ENCODE measurements at regions not wholly inside any gene's neighbourhood (a gene's known extent, or its start where the extent isn't known, plus 50 kb on each side); places are given as distances from the start of the nearest gene placed in this dataset.

DNA sequence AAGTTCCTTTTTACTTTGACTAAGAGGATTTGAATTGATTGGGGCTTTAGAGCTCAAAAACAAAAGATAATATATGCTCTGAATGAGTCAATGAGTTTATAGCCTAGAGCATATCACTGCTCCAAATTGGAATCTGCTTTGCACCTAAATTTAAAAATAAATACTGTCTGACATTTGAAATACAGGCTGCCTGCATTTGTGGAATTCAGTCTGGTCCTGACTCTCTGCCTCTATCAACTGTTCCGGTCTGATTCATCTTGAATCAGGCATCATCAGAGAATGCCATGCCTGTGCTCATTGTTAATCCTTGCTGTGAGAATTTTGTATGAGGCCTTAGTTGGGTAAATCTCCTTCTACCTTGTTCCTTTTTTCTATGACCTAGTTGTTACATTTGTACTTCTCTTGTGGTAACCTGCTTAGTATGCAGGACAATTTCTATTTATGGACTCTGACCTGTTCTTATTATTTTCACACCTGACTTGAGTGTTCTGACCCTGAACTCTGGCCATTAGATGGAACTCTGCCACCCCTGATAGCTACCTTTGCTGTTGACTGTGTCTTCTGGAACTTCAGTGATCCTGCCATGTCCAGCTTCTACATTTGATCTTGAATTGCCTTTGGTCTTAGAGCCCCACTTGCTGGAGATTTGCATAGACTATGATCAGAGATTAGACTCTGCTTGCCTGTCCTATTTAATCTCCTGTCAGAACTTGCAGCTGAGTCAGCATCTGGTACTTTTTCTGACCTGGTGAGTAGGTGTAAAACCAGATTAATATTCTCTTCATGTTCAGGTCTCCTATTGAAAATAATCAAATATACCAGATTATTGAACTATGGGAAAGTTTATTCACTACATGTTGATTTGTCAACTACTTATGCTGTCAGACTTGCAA is 442.7 kb upstream of the HS3ST5 start:
- DNase-seq (ENCODE audit: low read depth), result no peak

- no peak for DNase-seq (ENCODE audit: low read depth)
Observed at GRCh38 chr6:114783783-114784182, 441.0 kb upstream of the HS3ST5 start.

DNA sequence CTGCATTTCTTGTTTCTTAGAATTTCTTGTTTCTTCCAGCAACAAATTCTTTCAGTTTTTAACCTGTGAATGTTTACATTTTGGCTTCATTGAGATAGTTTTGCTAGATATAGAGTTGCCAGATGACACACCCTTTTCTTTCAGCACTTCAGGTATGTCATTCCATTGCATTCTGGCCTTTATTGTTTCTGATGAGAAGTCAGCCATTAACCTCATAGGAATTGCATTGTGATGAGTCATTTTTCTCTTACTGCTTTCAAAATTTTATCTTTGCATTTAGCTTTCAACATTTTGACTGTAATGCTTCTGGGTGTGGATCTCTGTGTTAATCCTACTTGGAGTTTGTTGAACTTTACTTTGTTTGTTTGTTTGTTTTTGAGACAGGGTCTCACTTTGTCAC is 440.3 kb upstream of the HS3ST5 start:
- DNase-seq (ENCODE audit: low read depth), result no peak

DNA sequence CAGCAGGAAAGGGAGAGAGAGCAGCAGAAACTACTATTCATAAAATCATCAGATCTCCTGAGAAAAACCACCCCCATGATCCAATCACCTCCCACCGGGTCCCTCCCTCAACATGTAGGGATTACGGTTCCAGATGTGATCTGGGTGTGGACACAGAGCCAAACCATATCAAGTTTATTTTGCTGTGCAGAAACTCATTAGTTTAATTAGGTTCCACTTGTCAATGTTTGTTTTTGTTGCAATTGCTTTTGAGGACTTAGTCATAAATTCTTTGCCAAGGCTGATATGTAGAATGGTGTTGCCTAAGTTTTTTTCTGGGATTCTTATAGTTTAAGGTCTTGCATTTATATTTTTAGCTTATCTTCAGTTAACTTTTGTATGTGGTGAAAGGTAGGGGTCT is 422.0 kb upstream of the HS3ST5 start:
- no peak for DNase-seq (ENCODE audit: low read depth)

DNA sequence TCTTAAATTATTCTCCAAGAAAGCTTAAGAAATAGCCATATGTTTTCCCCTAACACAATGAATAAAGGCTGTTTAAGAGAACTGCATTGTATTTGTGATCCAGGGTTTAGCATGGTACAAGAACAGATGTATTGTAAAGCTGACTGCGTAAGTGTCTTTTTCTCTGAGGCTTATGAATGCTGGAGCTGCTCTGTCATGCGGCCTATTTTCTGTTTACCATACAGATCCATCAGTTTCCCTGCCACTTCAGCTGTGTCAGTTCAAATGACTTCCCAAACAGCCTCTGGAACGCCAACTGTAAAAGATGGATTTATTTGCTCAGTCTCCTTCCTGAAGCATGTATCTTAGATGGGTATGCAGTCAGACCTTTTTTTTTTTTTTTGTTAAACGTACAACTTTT is 419.3 kb upstream of the HS3ST5 start:
- no peak for DNase-seq (ENCODE audit: low read depth)

- DNase-seq (ENCODE audit: low read depth), result peak; percentile 2
Observed at GRCh38 chr6:114747995-114748625, 405.3 kb upstream of the HS3ST5 start.

- no peak for DNase-seq (ENCODE audit: low read depth)
Observed at GRCh38 chr6:114740547-114740946, 397.7 kb upstream of the HS3ST5 start.

GRCh38 chr6:114739656-114740055 is 396.8 kb upstream of the HS3ST5 start:
- no peak for DNase-seq (ENCODE audit: low read depth)

- DNase-seq (ENCODE audit: low read depth), result no peak
Observed at GRCh38 chr6:114735025-114735735, 392.4 kb upstream of the HS3ST5 start.

- no peak for DNase-seq (ENCODE audit: low read depth)
Observed at GRCh38 chr6:114733596-114733995, 390.8 kb upstream of the HS3ST5 start.

- DNase-seq (ENCODE audit: low read depth), result no peak
Observed at GRCh38 chr6:114718716-114719270, 376.0 kb upstream of the HS3ST5 start.

- DNase-seq (ENCODE audit: low read depth), result no peak
Observed at GRCh38 chr6:114718186-114718585, 375.4 kb upstream of the HS3ST5 start.

DNA sequence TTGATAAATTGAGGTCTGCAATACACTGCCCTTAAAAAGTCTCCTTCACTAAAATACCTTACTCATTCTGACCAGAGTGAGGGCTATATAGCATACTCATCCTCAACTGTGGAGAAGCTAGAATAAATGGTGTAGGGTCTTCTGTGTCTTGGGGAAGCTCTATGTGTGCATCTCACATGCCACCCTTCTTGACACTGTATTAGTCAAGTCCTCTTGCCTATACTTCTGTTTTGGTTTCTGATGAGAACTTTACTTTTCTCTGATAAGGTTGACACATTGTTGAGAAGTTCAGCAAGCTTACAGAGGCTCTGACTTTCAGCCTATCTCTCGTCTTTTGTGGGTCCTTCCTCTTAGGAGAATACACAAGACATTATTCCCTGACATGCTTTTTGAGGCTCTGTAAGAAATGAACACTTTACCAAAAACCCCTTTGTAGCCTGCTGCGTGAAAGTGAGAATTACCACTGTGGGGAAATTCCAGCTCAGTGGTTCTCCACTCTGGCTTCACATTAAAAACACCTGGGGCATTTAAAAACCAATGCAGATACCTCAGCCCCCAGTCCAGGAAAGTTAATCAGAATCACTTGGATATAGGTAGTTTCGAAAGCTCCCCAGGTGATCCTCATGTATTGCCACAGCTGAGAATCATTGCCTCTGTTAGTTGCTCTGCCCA is 372.1 kb upstream of the HS3ST5 start:
- no peak for DNase-seq (ENCODE audit: low read depth)

GRCh38 chr6:114713690-114714089 is 370.9 kb upstream of the HS3ST5 start:
- no peak for DNase-seq (ENCODE audit: low read depth)

- DNase-seq (ENCODE audit: low read depth), result no peak
Observed at GRCh38 chr6:114712129-114712662, 369.4 kb upstream of the HS3ST5 start.

- DNase-seq (ENCODE audit: low read depth), result no peak
Observed at GRCh38 chr6:114707081-114707620, 364.3 kb upstream of the HS3ST5 start.

- no peak for DNase-seq (ENCODE audit: low read depth)
Observed at GRCh38 chr6:114690625-114691024, 347.8 kb upstream of the HS3ST5 start.

GRCh38 chr6:114659513-114659912 is 316.7 kb upstream of the HS3ST5 start:
- DNase-seq (ENCODE audit: low read depth), result no peak

DNA sequence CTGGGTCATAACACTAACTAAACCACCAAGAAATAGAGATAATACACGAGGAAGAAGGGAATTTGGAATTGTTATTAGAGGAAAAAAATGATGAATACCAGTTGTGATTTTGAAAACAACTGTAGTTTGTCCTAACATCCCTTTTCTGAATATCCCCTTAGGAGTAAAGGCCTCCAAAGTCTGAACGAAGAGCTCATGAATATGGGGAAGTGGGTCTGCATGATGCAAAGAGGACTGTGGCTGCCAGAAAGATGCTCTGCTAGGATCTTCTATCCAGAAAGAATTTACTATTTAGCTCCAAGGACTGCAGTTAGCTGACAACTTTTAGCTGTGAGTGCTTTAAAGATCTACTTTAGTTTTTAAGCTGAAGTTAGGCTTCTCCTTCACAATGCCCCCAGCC is 308.8 kb upstream of the HS3ST5 start:
- DNase-seq (ENCODE audit: low read depth), result no peak

- DNase-seq (ENCODE audit: low read depth), result no peak
Observed at GRCh38 chr6:114650891-114651290, 308.1 kb upstream of the HS3ST5 start.

DNA sequence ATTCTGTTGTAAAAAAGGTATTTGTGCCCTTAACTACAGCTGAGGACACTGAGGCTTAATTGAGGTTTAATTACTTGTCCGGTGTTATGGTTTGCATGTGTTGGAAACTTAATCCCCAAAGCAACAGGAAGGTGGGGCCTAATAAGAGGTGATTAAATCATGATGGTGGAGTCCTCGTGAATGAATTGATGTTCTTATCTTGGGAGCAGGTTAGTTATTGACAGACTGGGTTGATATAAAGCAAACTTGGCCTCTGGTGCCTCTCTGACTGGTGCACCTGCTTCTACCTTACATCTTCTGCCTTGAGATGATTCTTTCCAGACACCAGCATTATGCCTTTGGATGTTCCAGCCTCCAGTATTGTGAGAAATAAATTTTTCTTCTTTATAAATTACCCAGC is 306.5 kb upstream of the HS3ST5 start:
- DNase-seq (ENCODE audit: low read depth), result no peak

DNA sequence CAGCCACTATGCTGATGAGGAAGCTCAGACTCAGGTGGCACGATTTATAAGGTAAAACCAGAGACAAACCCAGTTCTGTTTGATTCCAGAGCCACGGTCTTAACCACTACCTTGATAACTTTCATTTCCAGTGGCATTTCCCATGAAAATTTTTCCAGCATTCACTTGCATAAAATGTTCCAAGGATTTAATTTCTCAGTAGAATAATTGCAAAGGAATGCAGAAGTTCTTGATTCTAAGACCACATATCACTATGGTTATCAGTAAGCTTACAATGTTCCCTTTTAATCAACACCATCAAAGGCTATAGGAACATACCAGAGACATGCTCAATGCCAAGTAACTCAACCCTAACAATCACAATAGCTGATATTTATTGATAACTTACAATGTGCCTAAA is 306.0 kb upstream of the HS3ST5 start:
- DNase-seq (ENCODE audit: low read depth), result no peak
